ENCODE measurements at regions not wholly inside any gene's neighbourhood (a gene's known extent, or its start where the extent isn't known, plus 50 kb on each side); places are given as distances from the start of the nearest gene placed in this dataset.

GRCh38 chr3:182118066-182118465 lies 406.3 kb downstream of the SOX2 start:
- no peak for DNase-seq (ENCODE audit: extremely low spot score)
- intact Hi-C loops (cut with DNase I): no loop called here
- Histone ChIP-seq H3K27ac (replicated peaks in 1 of 4) (no peak overlapping the region), H3K36me3 (no peaks in the 10 kb centered on the region), H3K27me3 (no peaks in the 10 kb centered on the region), H3K9me3 (no peaks in the 10 kb centered on the region), H3K4me1 (no peaks in the 10 kb centered on the region), H3K4me3 (no peak overlapping the region)
- WGBS: 84% methylated on average over 4 of the region's 4 CpGs
- TF ChIP-seq CTCF (IDR thresholded peaks at IDR 0.05) (no peak), POLR2A (IDR thresholded peaks at IDR 0.05; ENCODE audit: low read depth) (no peak), EP300 (IDR thresholded peaks at IDR 0.05) (no peak), POLR2AphosphoS5 (IDR thresholded peaks at IDR 0.05) (no peak)

- H3K27ac ChIP-seq (replicated peaks in 1 of 4): no peak overlapping the region
- H3K36me3 ChIP-seq: no peaks in the 10 kb centered on the region
- H3K4me1 ChIP-seq: no peaks in the 10 kb centered on the region
- DNase-seq (ENCODE audit: extremely low spot score): no peak
- H3K27me3 ChIP-seq: no peaks in the 10 kb centered on the region
- H3K9me3 ChIP-seq: no peaks in the 10 kb centered on the region
- intact Hi-C loops (cut with DNase I): no loop called here
- 60% methylated on average over 2 of the region's 2 CpGs for WGBS
- no peak overlapping the region for H3K4me3 ChIP-seq
- no peak for TF ChIP-seq EP300 (IDR thresholded peaks at IDR 0.05)
- TF ChIP-seq POLR2AphosphoS5 (IDR thresholded peaks at IDR 0.05): no peak
- TF ChIP-seq CTCF (IDR thresholded peaks at IDR 0.05): no peak
- TF ChIP-seq POLR2A (IDR thresholded peaks at IDR 0.05; ENCODE audit: low read depth): no peak
Observed at GRCh38 chr3:182121401-182121800, 409.7 kb downstream of the SOX2 start.

GRCh38 chr3:182122779-182123178 lies 411.1 kb downstream of the SOX2 start:
- no peaks in the 10 kb centered on the region for H3K9me3 ChIP-seq

GRCh38 chr3:182124187-182124586 lies 412.5 kb downstream of the SOX2 start:
- H3K27me3 ChIP-seq: no peaks in the 10 kb centered on the region
- no peaks in the 10 kb centered on the region for H3K36me3 ChIP-seq
- no peaks in the 10 kb centered on the region for H3K9me3 ChIP-seq
- no peaks in the 10 kb centered on the region for H3K4me1 ChIP-seq
- no peak overlapping the region for H3K27ac ChIP-seq (replicated peaks in 1 of 4)
- WGBS: 98% methylated on average over 3 of the region's 3 CpGs
- DNase-seq (ENCODE audit: extremely low spot score): no peak
- no peak overlapping the region for H3K4me3 ChIP-seq
- intact Hi-C loops (cut with DNase I): no loop called here
- no peak for TF ChIP-seq POLR2A (IDR thresholded peaks at IDR 0.05; ENCODE audit: low read depth)
- no peak for TF ChIP-seq EP300 (IDR thresholded peaks at IDR 0.05)
- TF ChIP-seq POLR2AphosphoS5 (IDR thresholded peaks at IDR 0.05): no peak
- no peak for TF ChIP-seq CTCF (IDR thresholded peaks at IDR 0.05)

More at GRCh38 chr3:182122779-182123178, 411.1 kb downstream of the SOX2 start:
- intact Hi-C loops (cut with DNase I): no loop called here
- Histone ChIP-seq H3K36me3 (no peaks in the 10 kb centered on the region), H3K4me1 (no peaks in the 10 kb centered on the region), H3K27ac (replicated peaks in 1 of 4) (no peak overlapping the region), H3K27me3 (no peaks in the 10 kb centered on the region), H3K4me3 (no peak overlapping the region)
- 67% methylated on average over 3 of the region's 3 CpGs for WGBS
- no peak for TF ChIP-seq POLR2AphosphoS5 (IDR thresholded peaks at IDR 0.05)
- no peak for TF ChIP-seq POLR2A (IDR thresholded peaks at IDR 0.05; ENCODE audit: low read depth)
- no peak for TF ChIP-seq CTCF (IDR thresholded peaks at IDR 0.05)
- TF ChIP-seq EP300 (IDR thresholded peaks at IDR 0.05): no peak
- DNase-seq (ENCODE audit: extremely low spot score): no peak

GRCh38 chr3:182124716-182125115 lies 413.0 kb downstream of the SOX2 start:
- TF ChIP-seq CTCF (IDR thresholded peaks at IDR 0.05) (no peak), POLR2AphosphoS5 (IDR thresholded peaks at IDR 0.05) (no peak), EP300 (IDR thresholded peaks at IDR 0.05) (no peak), POLR2A (IDR thresholded peaks at IDR 0.05; ENCODE audit: low read depth) (no peak)

More at GRCh38 chr3:182124716-182125115, 413.0 kb downstream of the SOX2 start:
- DNase-seq (ENCODE audit: extremely low spot score): no peak
- Histone ChIP-seq H3K36me3 (no peaks in the 10 kb centered on the region), H3K27me3 (no peaks in the 10 kb centered on the region), H3K9me3 (no peaks in the 10 kb centered on the region), H3K4me1 (no peaks in the 10 kb centered on the region), H3K27ac (replicated peaks in 1 of 4) (no peak overlapping the region), H3K4me3 (no peak overlapping the region)
- intact Hi-C loops (cut with DNase I): no loop called here
- 90% methylated on average over 1 of the region's 1 CpG for WGBS

All from esophagus muscularis mucosa (tissue), 4 donors.